ENCODE measurements at regions not wholly inside any gene's neighbourhood (a gene's known extent, or its start where the extent isn't known, plus 50 kb on each side); places are given as distances from the start of the nearest gene placed in this dataset.

- Histone ChIP-seq H3K4me1 (no peaks in the 10 kb centered on the region), H3K9me3 (no peaks in the 10 kb centered on the region), H3K36me3 (no peaks in the 10 kb centered on the region), H3K27me3 (no peaks in the 10 kb centered on the region), H3K27ac (no peak overlapping the region), H3K4me3 (no peak overlapping the region)
- DNase-seq (ENCODE audit: low spot score in 2 of 2), result no peak
- intact Hi-C loops (cut with DNase I), result no loop called here
- no peak for TF ChIP-seq CTCF (IDR thresholded peaks at IDR 0.05)
Observed at GRCh38 chr15:60228101-60228500, 169.7 kb downstream of the ANXA2 start.

GRCh38 chr15:60228619-60229018, 169.2 kb downstream of the ANXA2 start:
- no peak for TF ChIP-seq CTCF (IDR thresholded peaks at IDR 0.05)
- Histone ChIP-seq H3K4me3 (no peak overlapping the region), H3K36me3 (no peaks in the 10 kb centered on the region), H3K27me3 (no peaks in the 10 kb centered on the region), H3K4me1 (no peaks in the 10 kb centered on the region), H3K27ac (no peak overlapping the region), H3K9me3 (no peaks in the 10 kb centered on the region)
- DNase-seq (ENCODE audit: low spot score in 2 of 2), result no peak
- intact Hi-C loops (cut with DNase I), result no loop called here

GRCh38 chr15:60235951-60236710, 161.7 kb downstream of the ANXA2 start:
- no peak for TF ChIP-seq CTCF (IDR thresholded peaks at IDR 0.05)
- Histone ChIP-seq H3K27ac (no peak overlapping the region), H3K27me3 (no peaks in the 10 kb centered on the region), H3K36me3 (no peaks in the 10 kb centered on the region), H3K4me1 (no peaks in the 10 kb centered on the region), H3K4me3 (no peak overlapping the region), H3K9me3 (no peaks in the 10 kb centered on the region)
- DNase-seq (ENCODE audit: low spot score in 2 of 2), result no peak
- intact Hi-C loops (cut with DNase I), result no loop called here

DNA sequence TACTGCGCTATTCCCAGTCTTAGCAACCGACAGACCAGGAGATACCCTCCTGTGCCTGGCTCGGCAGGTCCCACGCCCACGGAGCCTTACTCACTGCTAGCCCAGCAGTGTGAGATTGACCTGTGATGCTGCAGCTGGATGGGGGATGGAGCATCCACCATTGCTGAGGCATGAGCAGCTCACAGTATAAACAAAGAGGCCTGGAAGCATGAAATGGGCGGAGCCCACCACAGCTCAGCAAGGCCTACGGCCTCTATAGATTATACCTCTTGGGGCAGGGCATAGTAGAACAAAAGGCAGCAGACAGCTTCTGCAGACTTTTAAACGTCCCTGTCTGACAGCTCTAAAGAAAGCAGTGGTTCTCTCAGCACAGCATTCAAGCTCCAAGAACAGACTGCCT, 160.3 kb downstream of the ANXA2 start:
- no peaks in the 10 kb centered on the region for H3K4me1 ChIP-seq
- peaks cover 0 to 2% of the 10 kb centered on the region in 2 donors for H3K9me3 ChIP-seq
- no peak overlapping the region for H3K4me3 ChIP-seq
- no peaks in the 10 kb centered on the region for H3K27me3 ChIP-seq
- no peak for DNase-seq (ENCODE audit: low spot score in 2 of 2)
- TF ChIP-seq CTCF (IDR thresholded peaks at IDR 0.05), result no peak
- intact Hi-C loops (cut with DNase I), result no loop called here
- H3K36me3 ChIP-seq, result no peaks in the 10 kb centered on the region
- H3K27ac ChIP-seq, result no peak overlapping the region

GRCh38 chr15:60243769-60244168, 154.0 kb downstream of the ANXA2 start:
- intact Hi-C loops (cut with DNase I), result no loop called here
- H3K9me3 ChIP-seq, result peaks cover 0 to 5% of the 10 kb centered on the region in 2 donors
- H3K4me3 ChIP-seq, result no peak overlapping the region
- no peak overlapping the region for H3K27ac ChIP-seq
- H3K4me1 ChIP-seq, result no peaks in the 10 kb centered on the region
- no peak for TF ChIP-seq CTCF (IDR thresholded peaks at IDR 0.05)
- no peaks in the 10 kb centered on the region for H3K36me3 ChIP-seq
- H3K27me3 ChIP-seq, result no peaks in the 10 kb centered on the region
- DNase-seq (ENCODE audit: low spot score in 2 of 2), result no peak

DNA sequence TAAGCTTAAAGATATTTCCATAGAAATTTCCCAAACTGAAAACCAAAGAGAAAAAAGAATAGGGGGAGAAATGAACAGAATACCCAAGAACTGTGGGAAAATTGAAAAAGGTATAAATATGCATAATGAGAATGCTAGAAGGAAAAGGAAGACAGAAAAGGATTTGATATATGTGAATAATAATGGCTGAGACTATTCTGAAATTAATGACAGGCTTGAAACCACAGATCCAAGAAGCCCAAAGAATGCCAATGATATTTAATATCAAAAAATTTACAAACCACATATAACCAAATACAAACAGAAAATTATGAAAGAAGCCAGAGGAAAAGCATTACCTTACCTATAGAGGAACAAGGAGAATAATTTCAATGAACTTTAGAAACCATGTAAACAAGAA, 153.0 kb downstream of the ANXA2 start:
- intact Hi-C loops (cut with DNase I), result no loop called here
- Histone ChIP-seq H3K27ac (no peak overlapping the region), H3K36me3 (no peaks in the 10 kb centered on the region), H3K9me3 (peaks cover 0 to 5% of the 10 kb centered on the region in 2 donors), H3K27me3 (no peaks in the 10 kb centered on the region), H3K4me3 (no peak overlapping the region), H3K4me1 (no peaks in the 10 kb centered on the region)
- DNase-seq (ENCODE audit: low spot score in 2 of 2), result no peak
- TF ChIP-seq CTCF (IDR thresholded peaks at IDR 0.05), result no peak

Data from ascending aorta (tissue), 2 donors.